HL-60 (cell line): ENCODE measurements at regions not wholly inside any gene's neighbourhood (a gene's known extent, or its start where the extent isn't known, plus 50 kb on each side); places are given as distances from the start of the nearest gene placed in this dataset.

Experiments used
- GABPA ChIP-seq: IDR thresholded peaks from 2 replicates; pipeline ENCODE4 v1.6.1; 2012; ENCODE audit warnings: low read depth
- POLR2AphosphoS5 ChIP-seq: IDR thresholded peaks from 2 replicates; pipeline ENCODE4 v1.6.1; 2012; ENCODE audit warnings: low read depth
- SPI1 ChIP-seq: IDR thresholded peaks from 2 replicates; pipeline ENCODE4 v1.6.1; 2012; ENCODE audit warnings: low read depth, mild to moderate bottlenecking, borderline replicate concordance
- TF ChIP-seq, protein P1 (sequence below): IDR thresholded peaks from one replicate; pipeline ENCODE4 v1.5.1; 2011; ENCODE audit warnings: low read length, control low read depth, inconsistent platforms; ENCODE audit not compliant: insufficient read depth

GRCh38 chr13:31461923-31462322, 262.1 kb downstream of the B3GLCT start:
- TF ChIP-seq, protein P1, sequence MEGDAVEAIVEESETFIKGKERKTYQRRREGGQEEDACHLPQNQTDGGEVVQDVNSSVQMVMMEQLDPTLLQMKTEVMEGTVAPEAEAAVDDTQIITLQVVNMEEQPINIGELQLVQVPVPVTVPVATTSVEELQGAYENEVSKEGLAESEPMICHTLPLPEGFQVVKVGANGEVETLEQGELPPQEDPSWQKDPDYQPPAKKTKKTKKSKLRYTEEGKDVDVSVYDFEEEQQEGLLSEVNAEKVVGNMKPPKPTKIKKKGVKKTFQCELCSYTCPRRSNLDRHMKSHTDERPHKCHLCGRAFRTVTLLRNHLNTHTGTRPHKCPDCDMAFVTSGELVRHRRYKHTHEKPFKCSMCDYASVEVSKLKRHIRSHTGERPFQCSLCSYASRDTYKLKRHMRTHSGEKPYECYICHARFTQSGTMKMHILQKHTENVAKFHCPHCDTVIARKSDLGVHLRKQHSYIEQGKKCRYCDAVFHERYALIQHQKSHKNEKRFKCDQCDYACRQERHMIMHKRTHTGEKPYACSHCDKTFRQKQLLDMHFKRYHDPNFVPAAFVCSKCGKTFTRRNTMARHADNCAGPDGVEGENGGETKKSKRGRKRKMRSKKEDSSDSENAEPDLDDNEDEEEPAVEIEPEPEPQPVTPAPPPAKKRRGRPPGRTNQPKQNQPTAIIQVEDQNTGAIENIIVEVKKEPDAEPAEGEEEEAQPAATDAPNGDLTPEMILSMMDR: no peak
- no peak for TF ChIP-seq POLR2AphosphoS5
- TF ChIP-seq GABPA: no peak
- TF ChIP-seq SPI1: no peak
